K562 (cell line): ENCODE measurements at regions not wholly inside any gene's neighbourhood (a gene's known extent, or its start where the extent isn't known, plus 50 kb on each side); places are given as distances from the start of the nearest gene placed in this dataset.
"Not testable (repeated sequence)": the region's sequence is repeated elsewhere in the genome, so short reads cannot be mapped to it uniquely, and the experiment has no call there.

Source experiments
- FOSL1 ChIP-seq: fragments of 200-800 bp; sonication (Bioruptor generic); conservative IDR thresholded peaks from 2 replicates; pipeline ENCODE4 v1.6.1; 2016; ENCODE audit warnings: missing genetic modification characterization, missing compliant biosample characterization
- ZFX ChIP-seq: sonication (generic); formaldehyde crosslinking; IDR thresholded peaks from 2 replicates; pipeline ENCODE4 v1.8.0; 2022; ENCODE audit warnings: mild to moderate bottlenecking, missing genetic modification reagents, moderate library complexity

- TF ChIP-seq ZFX; FOSL1 (tag): not testable (repeated sequence)
These were observed 83.4 kb upstream of the SERBP1 start for GRCh38 chr1:67513392-67514294.
